WTC11 (cell line): ENCODE measurements at regions not wholly inside any gene's neighbourhood (a gene's known extent, or its start where the extent isn't known, plus 50 kb on each side); places are given as distances from the start of the nearest gene placed in this dataset.

Source experiments
- ATAC-seq: fragments of 200-7000 bp; cut with Tn5 transposase; 2 replicates; pipeline ENCODE4 v1.10.0; 2021; ENCODE audit warnings: mild to moderate bottlenecking, moderate library complexity
- CTCF ChIA-PET: fragments of 300-600 bp; sonication (Branson Sonifier 250); formaldehyde crosslinking; loops from one replicate; lab custom pipeline; 2021; ENCODE audit warnings: antibody characterized with exemption; lab: Charles Lee
- POLR2A ChIA-PET: fragments of 350-600 bp; sonication (Branson Sonifier 250); formaldehyde crosslinking; loops from one replicate; lab custom pipeline; 2021; ENCODE audit warnings: antibody characterized with exemption; lab: Charles Lee
- DNase-seq: peaks from one replicate; pipeline ENCODE4 v3.0.0; 2021; ENCODE audit warnings: low spot score
- H3K27ac Mint-ChIP-seq: 2 replicates; pipeline ENCODE4 v1.8.0; 2021; ENCODE audit warnings: mixed read lengths
- H3K27me3 Mint-ChIP-seq: 2 replicates; pipeline ENCODE4 v1.8.0; 2021; ENCODE audit warnings: low read depth, mild to moderate bottlenecking, moderate library complexity, mixed read lengths
- H3K36me3 Mint-ChIP-seq: 2 replicates; pipeline ENCODE4 v1.8.0; 2021; ENCODE audit warnings: mixed read lengths
- H3K4me1 Mint-ChIP-seq: 2 replicates; pipeline ENCODE4 v1.8.0; 2022; ENCODE audit warnings: mixed read lengths
- H3K4me3 Mint-ChIP-seq: 2 replicates; pipeline ENCODE4 v1.8.0; 2021; ENCODE audit warnings: mild to moderate bottlenecking, moderate library complexity, mixed read lengths
- H3K9me3 Mint-ChIP-seq: 2 replicates; pipeline ENCODE4 v1.8.0; 2021; ENCODE audit warnings: mixed read lengths
- AFF4 ChIP-seq: sonication (generic); formaldehyde crosslinking; IDR thresholded peaks from 2 replicates; pipeline ENCODE4 v1.8.1; 2023; ENCODE audit warnings: mild to moderate bottlenecking, missing genetic modification reagents, borderline replicate concordance
- ATF2 ChIP-seq: sonication (generic); formaldehyde crosslinking; IDR thresholded peaks from 2 replicates; pipeline ENCODE4 v1.8.1; 2022; ENCODE audit warnings: low read depth, missing genetic modification reagents, borderline replicate concordance
- ATF3 ChIP-seq: sonication (generic); formaldehyde crosslinking; conservative IDR thresholded peaks from 2 replicates; pipeline ENCODE4 v1.8.1; 2022; ENCODE audit warnings: mild to moderate bottlenecking, missing genetic modification reagents
- E2F1 ChIP-seq: sonication (generic); formaldehyde crosslinking; IDR thresholded peaks from 2 replicates; pipeline ENCODE4 v1.8.0; 2022; ENCODE audit warnings: mild to moderate bottlenecking, missing genetic modification reagents
- E2F5 ChIP-seq: sonication (generic); formaldehyde crosslinking; IDR thresholded peaks from 2 replicates; pipeline ENCODE4 v1.8.1; 2022; ENCODE audit warnings: mild to moderate bottlenecking, moderate library complexity, missing genetic modification reagents
- FOXP1 ChIP-seq: sonication (generic); formaldehyde crosslinking; IDR thresholded peaks from 2 replicates; pipeline ENCODE4 v1.8.0; 2022; ENCODE audit warnings: missing genetic modification reagents, mild to moderate bottlenecking, moderate library complexity, borderline replicate concordance
- GTF2I ChIP-seq: fragments of 250-450 bp; sonication (Bioruptor Pico); conservative IDR thresholded peaks from 2 replicates; pipeline ENCODE4 v1.4.0; 2021; ENCODE audit warnings: mild to moderate bottlenecking
- HMGXB4 ChIP-seq: sonication (generic); formaldehyde crosslinking; IDR thresholded peaks from 2 replicates; pipeline ENCODE4 v1.8.1; 2023; ENCODE audit warnings: mild to moderate bottlenecking, moderate library complexity, missing genetic modification reagents
- IRF1 ChIP-seq: sonication (generic); formaldehyde crosslinking; IDR thresholded peaks from 2 replicates; pipeline ENCODE4 v1.8.0; 2023; ENCODE audit warnings: missing genetic modification reagents
- IRF2 ChIP-seq: sonication (generic); formaldehyde crosslinking; IDR thresholded peaks from 2 replicates; pipeline ENCODE4 v1.8.0; 2022; ENCODE audit warnings: low read depth, missing genetic modification reagents, borderline replicate concordance
- KAT7 ChIP-seq: sonication (generic); formaldehyde crosslinking; IDR thresholded peaks from 2 replicates; pipeline ENCODE4 v1.8.1; 2023; ENCODE audit warnings: missing genetic modification reagents, mild to moderate bottlenecking, borderline replicate concordance
- MLX ChIP-seq: sonication (generic); formaldehyde crosslinking; IDR thresholded peaks from 2 replicates; pipeline ENCODE4 v1.8.1; 2023; ENCODE audit warnings: mild to moderate bottlenecking, missing genetic modification reagents, moderate library complexity
- MYBL2 ChIP-seq: sonication (generic); formaldehyde crosslinking; IDR thresholded peaks from 2 replicates; pipeline ENCODE4 v1.8.1; 2023; ENCODE audit warnings: mild to moderate bottlenecking, moderate library complexity, missing genetic modification reagents
- SMAD3 ChIP-seq: sonication (generic); formaldehyde crosslinking; IDR thresholded peaks from 2 replicates; pipeline ENCODE4 v1.8.0; 2022; ENCODE audit warnings: missing genetic modification reagents, mild to moderate bottlenecking, borderline replicate concordance
- TEAD1 ChIP-seq: sonication (generic); formaldehyde crosslinking; IDR thresholded peaks from 2 replicates; pipeline ENCODE4 v1.8.0; 2022; ENCODE audit warnings: mild to moderate bottlenecking, missing genetic modification reagents
- USF1 ChIP-seq: sonication (generic); formaldehyde crosslinking; IDR thresholded peaks from 2 replicates; pipeline ENCODE4 v1.8.0; 2022; ENCODE audit warnings: mild to moderate bottlenecking, missing genetic modification reagents
- ZBTB43 ChIP-seq: sonication (generic); formaldehyde crosslinking; IDR thresholded peaks from 2 replicates; pipeline ENCODE4 v1.8.1; 2023; ENCODE audit warnings: mild to moderate bottlenecking, missing genetic modification reagents
- ZNF425 ChIP-seq: fragments of 250-450 bp; sonication (Bioruptor Pico); conservative IDR thresholded peaks from 2 replicates; pipeline ENCODE4 v1.9.0; 2021; ENCODE audit warnings: mild to moderate bottlenecking

- peaks cover 33% of the 10 kb centered on the region for H3K36me3 Mint-ChIP-seq
- ChIA-PET CTCF (no interaction called here), POLR2A (no interaction called here)
- no peak for ATAC-seq
- TF ChIP-seq HMGXB4 (CRISPR knock-in tag) (no peak), IRF2 (CRISPR knock-in tag) (no peak), MYBL2 (CRISPR knock-in tag) (no peak), TEAD1 (CRISPR knock-in tag) (no peak), GTF2I (CRISPR knock-in tag) (no peak), ZBTB43 (CRISPR knock-in tag) (no peak), AFF4 (CRISPR knock-in tag) (no peak)
- no peak for DNase-seq
- no peak overlapping the region for H3K4me3 Mint-ChIP-seq
- peaks cover 4% of the 10 kb centered on the region for H3K27me3 Mint-ChIP-seq
- no peak overlapping the region for H3K27ac Mint-ChIP-seq
- H3K4me1 Mint-ChIP-seq, result no peaks in the 10 kb centered on the region
- peaks cover 62% of the 10 kb centered on the region for H3K9me3 Mint-ChIP-seq
These were observed 230.4 kb downstream of the SNRPN start for GRCh38 chr15:25185156-25185710.

- peaks cover 61% of the 10 kb centered on the region for H3K9me3 Mint-ChIP-seq
- POLR2A ChIA-PET, result no interaction called here
- TF ChIP-seq E2F5 (CRISPR knock-in tag) (no peak), E2F1 (CRISPR knock-in tag) (no peak), KAT7 (CRISPR knock-in tag) (no peak), GTF2I (CRISPR knock-in tag) (no peak), ZNF425 (CRISPR knock-in tag) (no peak), ATF3 (no peak), USF1 (CRISPR knock-in tag) (no peak), IRF1 (CRISPR knock-in tag) (no peak), FOXP1 (no peak), ATF2 (CRISPR knock-in tag) (no peak), MLX (no peak), SMAD3 (CRISPR knock-in tag) (no peak)
These were observed 231.0 kb downstream of the SNRPN start for GRCh38 chr15:25185791-25186190.

More at GRCh38 chr15:25185791-25186190, 231.0 kb downstream of the SNRPN start:
- H3K4me3 Mint-ChIP-seq, result no peak overlapping the region
- CTCF ChIA-PET, result no interaction called here
- DNase-seq, result no peak
- H3K27me3 Mint-ChIP-seq, result peaks cover 4% of the 10 kb centered on the region
- ATAC-seq, result no peak
- H3K36me3 Mint-ChIP-seq, result peaks cover 32% of the 10 kb centered on the region
- H3K4me1 Mint-ChIP-seq, result no peaks in the 10 kb centered on the region
- H3K27ac Mint-ChIP-seq, result no peak overlapping the region
